Transverse colon (tissue), 3 donors: ENCODE measurements at regions not wholly inside any gene's neighbourhood (a gene's known extent, or its start where the extent isn't known, plus 50 kb on each side); places are given as distances from the start of the nearest gene placed in this dataset.

Experiments
- EP300 ChIP-seq: sonication (generic); formaldehyde crosslinking; IDR thresholded peaks from one replicate; pipeline ENCODE4 v1.6.1; 2017; ENCODE audit warnings: antibody characterized with exemption, low read depth
- TF ChIP-seq, protein P1 (sequence below), 5 experiments: fragments of 200-600 bp in 3 of 5; fragments of 450-650 bp in 2 of 5; sonication (generic) in 3 of 5; IDR thresholded peaks; 1 replicate in 2 of 5; 2 replicates in 3 of 5; pipeline ENCODE4 v1.5.1; 2016 to 2017; ENCODE audit warnings: antibody characterized with exemption in 5 of 5, inconsistent platforms in 3 of 5, mild to moderate bottlenecking in 2 of 5, moderate library complexity in 1 of 5

DNA sequence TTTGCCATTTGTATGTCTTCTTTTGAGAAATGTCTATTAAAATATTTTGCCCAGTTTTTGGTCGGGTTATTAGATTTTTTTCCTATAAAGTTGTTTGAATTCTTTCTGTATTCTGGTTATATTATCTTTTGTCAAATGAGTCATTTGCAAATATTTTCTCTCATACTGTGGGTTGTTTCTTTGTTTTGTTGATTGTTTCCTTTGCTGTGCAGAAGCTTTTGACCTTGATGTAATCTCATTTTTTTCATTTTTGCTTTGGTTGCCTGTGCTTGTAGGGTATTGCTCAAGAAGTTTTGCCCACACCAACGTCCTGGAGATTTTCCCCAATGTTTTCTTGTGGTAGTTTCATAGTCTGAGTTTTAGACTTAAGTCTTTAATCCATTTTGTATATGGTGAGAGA, 245.7 kb downstream of the ADCYAP1 start:
- TF ChIP-seq, protein P1, sequence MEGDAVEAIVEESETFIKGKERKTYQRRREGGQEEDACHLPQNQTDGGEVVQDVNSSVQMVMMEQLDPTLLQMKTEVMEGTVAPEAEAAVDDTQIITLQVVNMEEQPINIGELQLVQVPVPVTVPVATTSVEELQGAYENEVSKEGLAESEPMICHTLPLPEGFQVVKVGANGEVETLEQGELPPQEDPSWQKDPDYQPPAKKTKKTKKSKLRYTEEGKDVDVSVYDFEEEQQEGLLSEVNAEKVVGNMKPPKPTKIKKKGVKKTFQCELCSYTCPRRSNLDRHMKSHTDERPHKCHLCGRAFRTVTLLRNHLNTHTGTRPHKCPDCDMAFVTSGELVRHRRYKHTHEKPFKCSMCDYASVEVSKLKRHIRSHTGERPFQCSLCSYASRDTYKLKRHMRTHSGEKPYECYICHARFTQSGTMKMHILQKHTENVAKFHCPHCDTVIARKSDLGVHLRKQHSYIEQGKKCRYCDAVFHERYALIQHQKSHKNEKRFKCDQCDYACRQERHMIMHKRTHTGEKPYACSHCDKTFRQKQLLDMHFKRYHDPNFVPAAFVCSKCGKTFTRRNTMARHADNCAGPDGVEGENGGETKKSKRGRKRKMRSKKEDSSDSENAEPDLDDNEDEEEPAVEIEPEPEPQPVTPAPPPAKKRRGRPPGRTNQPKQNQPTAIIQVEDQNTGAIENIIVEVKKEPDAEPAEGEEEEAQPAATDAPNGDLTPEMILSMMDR (IDR thresholded peaks at IDR 0.05), result no peak
- TF ChIP-seq EP300, result no peak
